ENCODE measurements at regions not wholly inside any gene's neighbourhood (a gene's known extent, or its start where the extent isn't known, plus 50 kb on each side); places are given as distances from the start of the nearest gene placed in this dataset.

- TF ChIP-seq MXI1 (IDR thresholded peaks at IDR 0.05; ENCODE audit: borderline replicate concordance, low read depth, low read length), result no peak
- no peak for TF ChIP-seq CTCF (conservative IDR thresholded peaks at IDR 0.05; ENCODE audit: low read depth, low read length)
- no peak for TF ChIP-seq POLR2A (IDR thresholded peaks at IDR 0.05; ENCODE audit: low read depth, low read length)
These were observed 569.9 kb downstream of the TMTC2 start for GRCh38 chr12:83256562-83256961.

Data from IMR-90 (cell line).